B cell (primary cell): ENCODE measurements at regions not wholly inside any gene's neighbourhood (a gene's known extent, or its start where the extent isn't known, plus 50 kb on each side); places are given as distances from the start of the nearest gene placed in this dataset.
"Not testable (repeated sequence)": the region's sequence is repeated elsewhere in the genome, so short reads cannot be mapped to it uniquely, and the experiment has no call there.

Experiments used
- CTCF ChIP-seq: fragments of 200-600 bp; IDR thresholded peaks from one replicate; pipeline ENCODE4 v1.8.0; 2022; ENCODE audit warnings: antibody characterized with exemption, mild to moderate bottlenecking
- EZH2 ChIP-seq: IDR thresholded peaks from 2 replicates; pipeline ENCODE4 v1.6.1; 2012; ENCODE audit warnings: borderline replicate concordance, low read depth, mild to moderate bottlenecking, moderate library complexity, low read length; ENCODE audit not compliant: insufficient read depth, poor library complexity, severe bottlenecking

- not testable (repeated sequence) for TF ChIP-seq CTCF, EZH2
Measured at GRCh38 chr11:3493152-3493551, 114.2 kb upstream of the ZNF195 start.
